Ecto neural progenitor cell (in vitro differentiated cells): ENCODE measurements at regions not wholly inside any gene's neighbourhood (a gene's known extent, or its start where the extent isn't known, plus 50 kb on each side); places are given as distances from the start of the nearest gene placed in this dataset.
"Not testable (repeated sequence)": the region's sequence is repeated elsewhere in the genome, so short reads cannot be mapped to it uniquely, and the experiment has no call there.

Source experiments
- DNase-seq: peaks from one replicate; pipeline ENCODE4 v3.0.0-alpha.2; 2018; ENCODE audit warnings: low spot score

GRCh38 chr12:125311050-125311449, 245.8 kb downstream of the AACS start:
- no peak for DNase-seq

- DNase-seq, result no peak
Measured at GRCh38 chr12:125312471-125312870, 247.2 kb downstream of the AACS start.

GRCh38 chr12:125314051-125314755, 249.0 kb downstream of the AACS start:
- no peak for DNase-seq

GRCh38 chr12:125315771-125316170, 250.5 kb downstream of the AACS start:
- DNase-seq, result no peak

GRCh38 chr12:125320177-125320576, 254.9 kb downstream of the AACS start:
- DNase-seq, result no peak

GRCh38 chr12:125324861-125325490, 259.7 kb downstream of the AACS start:
- DNase-seq, result no peak

GRCh38 chr12:125329239-125330102, 264.2 kb downstream of the AACS start:
- DNase-seq, result peak; percentile 60

- DNase-seq, result peak; percentile 97
Measured at GRCh38 chr12:125330645-125331341, 265.6 kb downstream of the AACS start.

- DNase-seq, result no peak
Measured at GRCh38 chr12:125331342-125332052, 266.3 kb downstream of the AACS start.

GRCh38 chr12:125332900-125333299, 267.7 kb downstream of the AACS start:
- DNase-seq, result no peak

- DNase-seq, result no peak
Measured at GRCh38 chr12:125336246-125336645, 271.0 kb downstream of the AACS start.

- DNase-seq, result no peak
Measured at GRCh38 chr12:125340791-125341190, 275.6 kb downstream of the AACS start.

GRCh38 chr12:125341422-125341821, 276.2 kb downstream of the AACS start:
- DNase-seq, result no peak

- DNase-seq, result no peak
Measured at GRCh38 chr12:125343649-125344048, 278.4 kb downstream of the AACS start.

- DNase-seq, result no peak
Measured at GRCh38 chr12:125346362-125346761, 281.1 kb downstream of the AACS start.

GRCh38 chr12:125351788-125352187, 286.6 kb downstream of the AACS start:
- DNase-seq, result no peak

- DNase-seq, result not testable (repeated sequence)
Measured at GRCh38 chr12:125353002-125353401, 287.8 kb downstream of the AACS start.

GRCh38 chr12:125353871-125354270, 288.6 kb downstream of the AACS start:
- no peak for DNase-seq

- DNase-seq, result no peak
Measured at GRCh38 chr12:125355614-125356013, 290.4 kb downstream of the AACS start.

GRCh38 chr12:125356111-125356510, 290.9 kb downstream of the AACS start:
- DNase-seq, result no peak

GRCh38 chr12:125357561-125357960, 292.3 kb downstream of the AACS start:
- peak; percentile 3 for DNase-seq

GRCh38 chr12:125360540-125360939, 295.3 kb downstream of the AACS start:
- no peak for DNase-seq
